HepG2 (cell line): ENCODE measurements at regions not wholly inside any gene's neighbourhood (a gene's known extent, or its start where the extent isn't known, plus 50 kb on each side); places are given as distances from the start of the nearest gene placed in this dataset.
"Not testable (repeated sequence)": the region's sequence is repeated elsewhere in the genome, so short reads cannot be mapped to it uniquely, and the experiment has no call there.

Source experiments
- ATAC-seq: fragments of 200-7000 bp; cut with Tn5 transposase; 3 replicates; pipeline ENCODE4 v1.9.1; 2020; ENCODE audit warnings: mild to moderate bottlenecking, moderate library complexity
- BruUV-seq: library from RNA; stranded (reverse); fragments of 400-500 nt; replicated peaks from 2 replicates; lab custom pipeline; 2021; lab: Mats Ljungman, UMichigan
- CTCF ChIA-PET: fragments of 300-600 bp; formaldehyde crosslinking; extraction: SDS; loops from one replicate; lab custom pipeline; 2021; ENCODE audit warnings: low total read pairs, inconsistent platforms, low intra/inter-chr PET ratio; lab: Yijun Ruan, JAX
- POLR2A ChIA-PET: fragments of 350-600 bp; sonication (Branson Sonifier 250); formaldehyde crosslinking; loops from one replicate; lab custom pipeline; 2020; ENCODE audit warnings: antibody characterized with exemption, inconsistent platforms; lab: Yijun Ruan, JAX
- DNase-seq: peaks from one replicate; pipeline ENCODE4 v3.0.0-alpha.2; 2015; ENCODE audit warnings: low spot score
- FAIRE-seq: peaks from 3 replicates; lab custom pipeline; 2011; peaks lifted over from hg19 to GRCh38; lab: Jason Lieb, UNC
- H2AFZ ChIP-seq: one replicate; pipeline ENCODE4 v1.6.1; 2011; ENCODE audit warnings: low read length, inconsistent platforms
- H3K27ac ChIP-seq: fragments of 300-600 bp; 3 replicates; pipeline ENCODE4 v1.8.0; 2011; ENCODE audit warnings: mixed run types, mild to moderate bottlenecking, mixed read lengths, low read length, inconsistent platforms; ENCODE audit not compliant: insufficient read depth; ENCODE audit errors: extremely low read length
- H3K27me3 ChIP-seq, 2 experiments: fragments of 200-600 bp in 1 of 2; 2 replicates in 1 of 2; 3 replicates in 1 of 2; pipeline versions ENCODE4 v1.6.0 to v1.8.0; 2011; ENCODE audit warnings: low read length in 2 of 2, mild to moderate bottlenecking in 2 of 2, moderate library complexity in 2 of 2, inconsistent platforms in 1 of 2; ENCODE audit not compliant: insufficient read depth in 2 of 2, control insufficient read depth in 1 of 2
- H3K36me3 ChIP-seq, 2 experiments: fragments of 200-600 bp in 1 of 2; replicated peaks in 1 of 2; 2 replicates in 1 of 2; 3 replicates in 1 of 2; pipeline versions ENCODE4 v1.5.1 to v1.8.0; 2011; ENCODE audit warnings: low read length in 2 of 2, inconsistent platforms in 1 of 2; ENCODE audit not compliant: insufficient read depth in 2 of 2, control insufficient read depth in 1 of 2
- H3K4me1 ChIP-seq: 2 replicates; pipeline ENCODE4 v1.5.1; 2012; ENCODE audit warnings: low read length, inconsistent platforms; ENCODE audit not compliant: insufficient read depth
- H3K4me2 ChIP-seq: 2 replicates; pipeline ENCODE4 v1.6.0; 2011; ENCODE audit warnings: low read depth, low read length, inconsistent platforms
- H3K4me3 ChIP-seq, 3 experiments: fragments of 200-600 bp in 1 of 3; sonication (generic), shearing (Covaris generic) in 1 of 3; replicated peaks in 1 of 3; 2 replicates each; pipeline ENCODE4 v1.5.1; 2011 to 2016; ENCODE audit warnings: low read length in 3 of 3, inconsistent platforms in 2 of 3, low read depth in 2 of 3, mild to moderate bottlenecking in 2 of 3, control low read depth in 1 of 3, mixed read lengths in 1 of 3; ENCODE audit not compliant: insufficient read depth in 1 of 3
- H3K79me2 ChIP-seq: one replicate; pipeline ENCODE4 v1.6.1; 2011; ENCODE audit warnings: low read length, inconsistent platforms; ENCODE audit not compliant: insufficient read depth
- H3K9ac ChIP-seq: 2 replicates; pipeline ENCODE4 v1.6.0; 2011; ENCODE audit warnings: mild to moderate bottlenecking, low read depth, low read length, inconsistent platforms; ENCODE audit not compliant: insufficient read depth
- H3K9me3 ChIP-seq: 2 replicates; pipeline ENCODE4 v1.5.1; 2012; ENCODE audit warnings: mild to moderate bottlenecking, low read length
- H4K20me1 ChIP-seq: 2 replicates; pipeline ENCODE4 v1.6.0; 2011; ENCODE audit warnings: inconsistent platforms, mild to moderate bottlenecking, low read length, moderate library complexity; ENCODE audit not compliant: insufficient read depth
- YEATS4 ChIP-seq: sonication (generic); formaldehyde crosslinking; IDR thresholded peaks from 2 replicates; pipeline ENCODE4 v1.4.0; 2020; ENCODE audit warnings: missing genetic modification reagents, borderline replicate concordance
- ZBTB20 ChIP-seq: sonication (generic); formaldehyde crosslinking; IDR thresholded peaks from 2 replicates; pipeline ENCODE4 v1.8.1; 2023; ENCODE audit warnings: missing genetic modification reagents, low read depth, mild to moderate bottlenecking, borderline replicate concordance
- ZFX ChIP-seq: sonication (generic); formaldehyde crosslinking; IDR thresholded peaks from 2 replicates; pipeline ENCODE4 v1.4.0; 2020; ENCODE audit warnings: mild to moderate bottlenecking, low read depth, missing genetic modification reagents, moderate library complexity
- ZNF460 ChIP-seq: sonication (generic); formaldehyde crosslinking; IDR thresholded peaks from 2 replicates; pipeline ENCODE4 v1.5.1; 2020; ENCODE audit warnings: missing genetic modification reagents, mild to moderate bottlenecking, borderline replicate concordance
- WGBS: methylation state at CpG from one replicate; pipeline ENCODE4 v1.1.6; 2017; ENCODE audit warnings: low lambda C conversion rate; 5-methylcytosine and 5-hydroxymethylcytosine counted together
- in situ Hi-C: cut with HindIII; loops from 2 replicates; pipeline ENCODE4 v1.10.0; 2017; ENCODE audit warnings: low pct_unique_long_range_greater_than_20kb; ENCODE audit not compliant: extremely low pct_ligation_motif_present
- intact Hi-C: fragments of 100-400 bp; cut with micrococcal nuclease; formaldehyde crosslinking; loops from one replicate; pipeline ENCODE4 v1.10.0; 2022; ENCODE audit not compliant: unreplicated experiment
- TF ChIP-seq, protein P1 (sequence below): IDR thresholded peaks from 2 replicates; pipeline ENCODE4 v1.6.1; 2016; ENCODE audit warnings: mild to moderate bottlenecking, missing biosample characterization, missing genetic modification reagents
- TF ChIP-seq, protein P2 (sequence below): sonication (generic); formaldehyde crosslinking; IDR thresholded peaks from 2 replicates; pipeline ENCODE4 v1.4.0; 2020; ENCODE audit warnings: mild to moderate bottlenecking, missing genetic modification reagents
- TF ChIP-seq, protein P3 (sequence below): sonication (generic); formaldehyde crosslinking; IDR thresholded peaks from 2 replicates; pipeline ENCODE4 v1.4.0; 2020; ENCODE audit warnings: missing genetic modification reagents, borderline replicate concordance

DNA sequence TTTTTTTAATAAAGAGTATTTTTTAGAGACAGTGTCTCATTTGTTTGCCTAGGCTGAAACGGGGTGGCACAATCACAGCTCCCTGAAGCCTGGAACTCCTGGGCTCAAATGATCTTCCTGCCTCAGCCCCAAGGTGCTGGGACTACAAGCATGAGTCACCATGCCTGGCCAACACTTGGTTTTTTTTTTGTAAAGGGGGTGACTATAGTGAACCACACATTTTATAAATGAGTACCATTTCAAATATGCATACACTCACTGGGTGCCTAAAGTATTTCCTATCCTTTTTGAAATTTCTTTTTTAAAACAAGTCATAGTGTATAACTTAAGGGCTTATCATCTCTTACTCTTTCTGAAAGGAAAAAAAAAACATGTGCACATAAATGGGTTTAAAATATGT lies 325.2 kb upstream of the MEIS2 start (continued):
- TF ChIP-seq YEATS4 (CRISPR knock-in tag): no peak
- TF ChIP-seq, protein P1, sequence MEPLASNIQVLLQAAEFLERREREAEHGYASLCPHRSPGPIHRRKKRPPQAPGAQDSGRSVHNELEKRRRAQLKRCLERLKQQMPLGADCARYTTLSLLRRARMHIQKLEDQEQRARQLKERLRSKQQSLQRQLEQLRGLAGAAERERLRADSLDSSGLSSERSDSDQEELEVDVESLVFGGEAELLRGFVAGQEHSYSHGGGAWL (CRISPR knock-in tag): no peak
- no peak for TF ChIP-seq ZBTB20 (CRISPR knock-in tag)
- no peak for TF ChIP-seq ZNF460 (CRISPR knock-in tag)
- TF ChIP-seq ZFX (CRISPR knock-in tag): no peak
- TF ChIP-seq, protein P2, sequence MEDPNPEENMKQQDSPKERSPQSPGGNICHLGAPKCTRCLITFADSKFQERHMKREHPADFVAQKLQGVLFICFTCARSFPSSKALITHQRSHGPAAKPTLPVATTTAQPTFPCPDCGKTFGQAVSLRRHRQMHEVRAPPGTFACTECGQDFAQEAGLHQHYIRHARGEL (CRISPR knock-in tag): no peak

DNA sequence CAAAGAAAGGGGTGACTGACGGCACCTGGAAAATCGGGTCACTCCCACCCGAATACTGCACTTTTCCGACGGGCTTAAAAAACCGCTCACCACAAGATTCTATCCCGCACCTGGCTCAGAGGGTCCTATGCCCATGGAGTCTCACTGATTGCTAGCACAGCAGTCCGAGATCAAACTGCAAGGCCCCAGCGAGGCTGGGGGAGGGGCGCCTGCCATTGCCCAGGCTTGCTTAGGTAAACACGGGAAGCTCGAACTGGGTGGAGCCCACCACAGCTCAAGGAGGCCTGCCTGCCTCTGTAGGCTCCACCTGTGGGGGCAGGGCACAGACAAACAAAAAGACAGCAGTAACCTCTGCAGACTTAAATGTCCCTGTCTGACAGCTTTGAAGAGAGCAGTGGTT lies 327.0 kb upstream of the MEIS2 start:
- H3K9ac ChIP-seq: not testable (repeated sequence)

More for the DNA sequence above, 327.0 kb upstream of the MEIS2 start:
- H3K79me2 ChIP-seq, H4K20me1 ChIP-seq, H3K27me3 ChIP-seq, H3K4me3 ChIP-seq, ATAC-seq, H2AFZ ChIP-seq, H3K9me3 ChIP-seq, CTCF ChIA-PET, H3K4me1 ChIP-seq, POLR2A ChIA-PET, H3K27ac ChIP-seq, H3K4me2 ChIP-seq, FAIRE-seq, DNase-seq, intact Hi-C loops, in situ Hi-C loops, H3K36me3 ChIP-seq, BruUV-seq: not testable (repeated sequence)
- TF ChIP-seq, protein P3, sequence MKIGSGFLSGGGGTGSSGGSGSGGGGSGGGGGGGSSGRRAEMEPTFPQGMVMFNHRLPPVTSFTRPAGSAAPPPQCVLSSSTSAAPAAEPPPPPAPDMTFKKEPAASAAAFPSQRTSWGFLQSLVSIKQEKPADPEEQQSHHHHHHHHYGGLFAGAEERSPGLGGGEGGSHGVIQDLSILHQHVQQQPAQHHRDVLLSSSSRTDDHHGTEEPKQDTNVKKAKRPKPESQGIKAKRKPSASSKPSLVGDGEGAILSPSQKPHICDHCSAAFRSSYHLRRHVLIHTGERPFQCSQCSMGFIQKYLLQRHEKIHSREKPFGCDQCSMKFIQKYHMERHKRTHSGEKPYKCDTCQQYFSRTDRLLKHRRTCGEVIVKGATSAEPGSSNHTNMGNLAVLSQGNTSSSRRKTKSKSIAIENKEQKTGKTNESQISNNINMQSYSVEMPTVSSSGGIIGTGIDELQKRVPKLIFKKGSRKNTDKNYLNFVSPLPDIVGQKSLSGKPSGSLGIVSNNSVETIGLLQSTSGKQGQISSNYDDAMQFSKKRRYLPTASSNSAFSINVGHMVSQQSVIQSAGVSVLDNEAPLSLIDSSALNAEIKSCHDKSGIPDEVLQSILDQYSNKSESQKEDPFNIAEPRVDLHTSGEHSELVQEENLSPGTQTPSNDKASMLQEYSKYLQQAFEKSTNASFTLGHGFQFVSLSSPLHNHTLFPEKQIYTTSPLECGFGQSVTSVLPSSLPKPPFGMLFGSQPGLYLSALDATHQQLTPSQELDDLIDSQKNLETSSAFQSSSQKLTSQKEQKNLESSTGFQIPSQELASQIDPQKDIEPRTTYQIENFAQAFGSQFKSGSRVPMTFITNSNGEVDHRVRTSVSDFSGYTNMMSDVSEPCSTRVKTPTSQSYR (CRISPR knock-in tag): 0 out of 2 replicates have a peak, but pooled peaks have one; percentile 33
- 32% methylated on average over 11 of the region's 12 CpGs for WGBS
